ENCODE measurements at regions not wholly inside any gene's neighbourhood (a gene's known extent, or its start where the extent isn't known, plus 50 kb on each side); places are given as distances from the start of the nearest gene placed in this dataset.

GRCh38 chr2:15715596-15715995, 123.9 kb downstream of the DDX1 start (continued):
- TF ChIP-seq CHD7 (IDR thresholded peaks at IDR 0.05; ENCODE audit: insufficient replicate concordance, low read length): no peak
- no peak for TF ChIP-seq RNF2 (IDR thresholded peaks at IDR 0.05; ENCODE audit: borderline replicate concordance, low read depth, low read length, missing control alignments, poor library complexity, severe bottlenecking)
- no peak for TF ChIP-seq BACH1 (IDR thresholded peaks at IDR 0.05; ENCODE audit: low read length)
- TF ChIP-seq GTF2F1 (IDR thresholded peaks at IDR 0.05; ENCODE audit: borderline replicate concordance, low read depth, low read length): no peak
- no peak for TF ChIP-seq EGR1 (IDR thresholded peaks at IDR 0.05; ENCODE audit: borderline replicate concordance, low read depth, low read length)
- no peak for TF ChIP-seq KDM1A (IDR thresholded peaks at IDR 0.05; ENCODE audit: borderline replicate concordance, low read length)
- TF ChIP-seq SRF (IDR thresholded peaks at IDR 0.05; ENCODE audit: low read depth, low read length): no peak
